ENCODE measurements at regions not wholly inside any gene's neighbourhood (a gene's known extent, or its start where the extent isn't known, plus 50 kb on each side); places are given as distances from the start of the nearest gene placed in this dataset.

DNA sequence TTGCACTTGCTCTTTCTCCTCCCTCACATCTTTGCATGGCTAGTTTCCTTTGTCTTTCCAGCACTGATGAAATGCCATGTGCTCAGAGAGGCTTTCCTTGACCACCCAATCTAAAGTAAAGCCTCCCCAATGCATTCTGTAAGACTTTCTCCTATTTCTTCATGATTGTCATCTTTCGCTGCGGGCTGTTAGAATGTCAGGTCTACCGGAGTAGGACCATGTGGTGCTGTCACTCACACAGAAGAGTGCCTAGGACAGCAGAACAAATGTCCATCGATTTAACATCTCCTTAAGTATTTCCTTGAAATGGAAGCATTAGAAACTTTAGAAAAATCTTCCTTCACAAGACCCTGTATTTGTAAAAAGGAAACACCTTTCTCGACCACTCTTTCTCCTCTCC lies 99.9 kb upstream of the TMC3 start:
- H3K36me3 ChIP-seq, result no peaks in the 10 kb centered on the region
- TF ChIP-seq POLR2A (IDR thresholded peaks at IDR 0.05), result no peak
- TF ChIP-seq, protein P1, sequence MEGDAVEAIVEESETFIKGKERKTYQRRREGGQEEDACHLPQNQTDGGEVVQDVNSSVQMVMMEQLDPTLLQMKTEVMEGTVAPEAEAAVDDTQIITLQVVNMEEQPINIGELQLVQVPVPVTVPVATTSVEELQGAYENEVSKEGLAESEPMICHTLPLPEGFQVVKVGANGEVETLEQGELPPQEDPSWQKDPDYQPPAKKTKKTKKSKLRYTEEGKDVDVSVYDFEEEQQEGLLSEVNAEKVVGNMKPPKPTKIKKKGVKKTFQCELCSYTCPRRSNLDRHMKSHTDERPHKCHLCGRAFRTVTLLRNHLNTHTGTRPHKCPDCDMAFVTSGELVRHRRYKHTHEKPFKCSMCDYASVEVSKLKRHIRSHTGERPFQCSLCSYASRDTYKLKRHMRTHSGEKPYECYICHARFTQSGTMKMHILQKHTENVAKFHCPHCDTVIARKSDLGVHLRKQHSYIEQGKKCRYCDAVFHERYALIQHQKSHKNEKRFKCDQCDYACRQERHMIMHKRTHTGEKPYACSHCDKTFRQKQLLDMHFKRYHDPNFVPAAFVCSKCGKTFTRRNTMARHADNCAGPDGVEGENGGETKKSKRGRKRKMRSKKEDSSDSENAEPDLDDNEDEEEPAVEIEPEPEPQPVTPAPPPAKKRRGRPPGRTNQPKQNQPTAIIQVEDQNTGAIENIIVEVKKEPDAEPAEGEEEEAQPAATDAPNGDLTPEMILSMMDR (IDR thresholded peaks at IDR 0.05), result no peak
- no peak overlapping the region for H3K27ac ChIP-seq
- H3K4me1 ChIP-seq, result no peaks in the 10 kb centered on the region
- intact Hi-C loops (cut with DNase I; ENCODE audit: low total_unique reads), result no loop called here
- H3K9me3 ChIP-seq, result no peaks in the 10 kb centered on the region
- no peak overlapping the region for H3K4me3 ChIP-seq
- no peaks in the 10 kb centered on the region for H3K27me3 ChIP-seq
- DNase-seq, result no peak

DNA sequence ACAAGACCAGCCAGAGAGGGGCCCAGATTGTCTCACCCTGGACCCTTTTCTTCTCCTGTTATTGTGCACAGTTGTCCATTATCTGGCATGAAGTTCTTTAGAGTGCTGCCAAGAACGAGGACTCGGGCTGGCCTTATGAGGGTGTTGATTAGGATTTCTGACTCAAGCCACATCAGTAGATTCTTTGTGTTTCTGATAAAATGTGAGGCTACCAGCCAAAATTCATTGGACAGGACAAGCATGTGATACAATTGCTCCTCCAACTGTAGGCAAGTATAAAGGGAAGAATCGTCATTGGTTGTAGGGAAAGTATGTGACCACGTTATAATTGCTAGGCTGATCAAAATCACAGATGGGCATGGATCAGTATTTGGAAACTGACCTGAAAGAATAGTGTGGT lies 99.2 kb upstream of the TMC3 start:
- no peak overlapping the region for H3K27ac ChIP-seq
- no peaks in the 10 kb centered on the region for H3K9me3 ChIP-seq
- TF ChIP-seq, protein P1 (IDR thresholded peaks at IDR 0.05), result no peak
- no peak for TF ChIP-seq POLR2A (IDR thresholded peaks at IDR 0.05)
- DNase-seq, result no peak
- intact Hi-C loops (cut with DNase I; ENCODE audit: low total_unique reads), result no loop called here
- H3K4me1 ChIP-seq, result no peaks in the 10 kb centered on the region
- H3K27me3 ChIP-seq, result no peaks in the 10 kb centered on the region
- H3K36me3 ChIP-seq, result no peaks in the 10 kb centered on the region
- no peak overlapping the region for H3K4me3 ChIP-seq

DNA sequence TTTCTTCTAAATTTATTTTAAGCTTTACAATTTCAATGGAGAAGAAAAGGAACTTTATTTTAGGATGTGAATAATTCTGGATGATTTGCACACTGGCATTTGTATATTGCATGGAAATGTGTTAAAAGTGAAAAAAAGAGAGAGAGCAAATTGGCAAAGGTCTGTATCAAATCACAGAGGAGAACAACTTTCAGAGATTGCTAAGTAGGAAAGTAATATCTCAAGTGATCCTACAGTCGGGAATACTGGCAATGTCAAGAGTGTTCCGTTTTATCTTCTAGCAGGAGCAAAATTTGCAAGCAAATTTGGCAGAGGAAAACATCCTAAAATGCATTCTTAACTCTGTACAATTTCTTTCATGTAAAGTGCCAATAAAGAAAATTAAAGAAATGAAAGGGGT lies 97.1 kb upstream of the TMC3 start:
- intact Hi-C loops (cut with DNase I; ENCODE audit: low total_unique reads), result no loop called here

DNA sequence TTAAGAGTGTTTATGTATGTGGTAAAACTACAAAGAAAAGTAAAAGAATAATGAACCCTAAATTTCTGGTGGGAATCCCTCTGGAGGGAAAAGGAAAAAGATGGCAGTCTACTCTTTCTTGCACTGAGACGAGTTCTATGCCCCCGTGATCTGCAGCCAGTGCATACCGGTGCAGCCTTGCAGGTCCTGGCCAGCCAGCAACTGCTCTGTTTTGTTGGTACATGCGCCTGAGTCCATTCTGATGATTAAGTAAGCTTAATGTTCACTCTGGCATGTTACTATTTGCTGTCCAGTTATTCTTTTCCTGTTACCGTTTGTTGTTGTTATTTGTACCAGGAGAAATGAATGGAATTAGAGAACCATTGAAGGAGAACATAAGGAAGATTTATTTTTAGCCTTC lies 95.1 kb upstream of the TMC3 start:
- TF ChIP-seq, protein P1 (IDR thresholded peaks at IDR 0.05), result no peak
- no peak for TF ChIP-seq POLR2A (IDR thresholded peaks at IDR 0.05)
- H3K4me1 ChIP-seq, result no peaks in the 10 kb centered on the region
- no peaks in the 10 kb centered on the region for H3K36me3 ChIP-seq
- no peak for DNase-seq
- intact Hi-C loops (cut with DNase I; ENCODE audit: low total_unique reads), result no loop called here
- no peaks in the 10 kb centered on the region for H3K27me3 ChIP-seq
- no peaks in the 10 kb centered on the region for H3K9me3 ChIP-seq
- H3K27ac ChIP-seq, result no peak overlapping the region
- no peak overlapping the region for H3K4me3 ChIP-seq

More for the DNA sequence above, 97.1 kb upstream of the TMC3 start:
- DNase-seq, result no peak
- no peak for TF ChIP-seq POLR2A (IDR thresholded peaks at IDR 0.05)
- TF ChIP-seq, protein P1 (IDR thresholded peaks at IDR 0.05), result no peak
- H3K4me1 ChIP-seq, result no peaks in the 10 kb centered on the region
- no peak overlapping the region for H3K27ac ChIP-seq
- no peaks in the 10 kb centered on the region for H3K9me3 ChIP-seq
- no peaks in the 10 kb centered on the region for H3K36me3 ChIP-seq
- H3K4me3 ChIP-seq, result no peak overlapping the region
- H3K27me3 ChIP-seq, result no peaks in the 10 kb centered on the region

DNA sequence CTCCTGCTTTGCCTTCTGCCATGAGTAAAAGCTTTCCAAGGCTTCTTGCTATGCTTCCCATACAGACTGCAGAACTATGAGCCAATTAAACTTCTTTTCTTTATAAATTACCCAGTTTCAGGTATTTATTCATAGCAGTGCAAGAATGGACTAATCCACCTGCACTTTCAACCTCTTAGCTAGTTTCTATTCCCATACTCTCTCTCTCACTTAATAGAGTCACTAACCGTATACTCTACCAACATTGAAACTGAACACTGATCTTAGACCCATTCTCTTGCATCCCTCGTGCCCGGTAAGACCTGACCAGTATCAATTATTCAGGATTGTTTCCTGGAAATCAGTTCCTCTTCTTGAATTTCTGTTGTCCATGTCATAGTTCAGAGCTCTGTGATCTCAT lies 92.7 kb upstream of the TMC3 start:
- Histone ChIP-seq H3K4me3 (no peak overlapping the region), H3K9me3 (no peaks in the 10 kb centered on the region), H3K4me1 (no peaks in the 10 kb centered on the region), H3K36me3 (no peaks in the 10 kb centered on the region), H3K27me3 (no peaks in the 10 kb centered on the region), H3K27ac (no peak overlapping the region)
- intact Hi-C loops (cut with DNase I; ENCODE audit: low total_unique reads), result no loop called here
- DNase-seq, result no peak
- TF ChIP-seq, protein P1 (IDR thresholded peaks at IDR 0.05), result no peak
- TF ChIP-seq POLR2A (IDR thresholded peaks at IDR 0.05), result no peak
